GM21786 (cell line): ENCODE measurements at regions not wholly inside any gene's neighbourhood (a gene's known extent, or its start where the extent isn't known, plus 50 kb on each side); places are given as distances from the start of the nearest gene placed in this dataset.

Experiments used
- ATAC-seq: cut with Tn5 transposase; IDR thresholded peaks from one replicate; pipeline ENCODE4 v1.9.1; 2021; ENCODE audit not compliant: unreplicated experiment

DNA sequence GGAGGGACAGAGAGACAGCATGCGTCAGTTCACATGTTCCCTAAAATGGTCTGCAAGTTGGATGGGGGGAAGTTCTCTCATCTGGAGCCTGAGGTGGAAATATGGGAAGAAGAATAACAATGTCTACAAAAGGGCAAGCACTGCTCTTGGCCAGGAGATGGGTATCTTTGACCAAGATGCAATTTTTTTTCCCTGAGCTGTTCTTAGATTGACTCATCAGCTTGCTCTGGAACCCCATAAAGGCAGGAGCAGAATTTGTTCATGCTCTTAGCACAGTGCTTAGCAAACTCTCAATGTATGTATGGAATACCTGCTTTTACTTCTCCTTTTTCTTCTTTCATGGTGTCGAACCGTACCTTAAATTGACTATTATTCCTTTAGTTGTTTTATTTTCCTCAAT lies 90.5 kb upstream of the ZNF827 start:
- ATAC-seq, result peak; percentile 52

DNA sequence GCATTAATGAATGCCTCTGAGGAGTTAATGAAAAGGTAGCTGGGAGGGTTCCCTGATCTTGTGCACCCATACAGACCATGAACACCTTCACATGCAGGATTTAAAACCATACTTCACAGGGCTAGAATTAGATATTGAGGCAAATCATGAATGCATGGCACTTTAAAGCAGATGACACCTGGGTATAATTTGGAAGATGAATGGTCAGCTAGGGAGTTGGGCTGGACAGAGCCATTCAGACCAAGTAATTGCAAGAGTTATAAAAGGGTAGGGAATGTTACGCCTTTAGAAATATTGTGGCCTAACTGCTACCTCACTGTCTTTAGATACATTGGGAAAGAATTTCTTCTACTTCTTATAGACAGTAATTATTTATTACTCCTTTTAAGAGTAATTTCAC lies 89.1 kb upstream of the ZNF827 start:
- no peak for ATAC-seq

- ATAC-seq, result peak; percentile 98
These were observed 84.8 kb upstream of the ZNF827 start for GRCh38 chr4:146023334-146023967.

- no peak for ATAC-seq
These were observed 83.9 kb upstream of the ZNF827 start for GRCh38 chr4:146022541-146022940.

DNA sequence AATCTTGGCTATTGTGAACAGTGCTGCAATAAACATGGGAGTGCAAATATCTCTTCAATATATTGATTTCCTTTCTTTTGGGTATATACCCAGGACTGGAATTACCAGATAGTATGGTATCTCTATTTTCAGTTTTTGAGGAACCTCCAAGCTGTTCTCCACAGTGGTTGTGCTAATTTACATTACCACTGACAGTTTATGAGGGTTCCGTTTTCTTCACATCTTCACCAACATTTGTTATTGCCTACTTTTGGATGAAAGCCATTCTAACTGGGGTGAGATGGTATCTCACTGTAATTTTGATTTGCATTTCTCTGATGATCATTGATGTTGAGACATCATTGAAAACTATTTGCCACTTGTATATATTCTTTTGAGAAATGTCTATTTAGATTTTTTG lies 79.6 kb upstream of the ZNF827 start:
- no peak for ATAC-seq

DNA sequence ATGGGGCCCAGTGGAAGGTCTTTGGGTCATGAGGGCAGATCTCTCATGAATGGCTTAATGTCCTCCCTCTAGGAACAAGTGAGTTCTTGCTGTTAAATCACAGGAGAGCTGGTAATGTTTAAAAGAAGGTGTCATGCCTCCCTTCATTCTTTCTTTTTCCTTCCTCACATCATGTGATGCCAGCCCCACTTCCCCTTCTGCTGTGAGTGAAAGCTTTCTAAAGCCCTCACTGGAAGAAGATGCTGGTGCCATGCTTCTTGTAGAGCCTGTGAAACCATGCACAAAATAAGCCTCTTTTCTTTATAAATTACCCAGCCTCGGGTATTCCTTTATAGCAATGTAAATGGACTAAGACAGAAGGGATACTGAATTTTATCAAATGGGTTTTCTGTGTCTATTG lies 66.1 kb upstream of the ZNF827 start:
- ATAC-seq, result no peak

DNA sequence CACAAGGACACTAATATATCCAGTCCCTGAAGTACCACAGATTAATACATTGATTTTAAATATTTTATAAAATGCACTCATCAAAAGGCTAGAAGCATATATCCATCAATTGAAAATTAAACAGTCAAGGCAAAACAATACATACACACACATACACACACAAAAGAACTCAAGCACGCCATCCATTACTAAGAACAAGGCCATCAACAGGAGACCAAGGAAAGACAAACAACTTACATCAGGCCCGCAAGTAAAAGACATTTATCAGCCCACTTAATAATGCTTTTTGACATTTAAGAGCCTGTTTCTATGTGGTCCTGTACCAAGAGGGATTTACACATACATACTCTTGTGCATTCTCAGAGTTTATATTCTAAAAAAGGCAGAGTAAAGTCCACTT lies 50.0 kb upstream of the ZNF827 start:
- ATAC-seq, result no peak
